ENCODE measurements at regions not wholly inside any gene's neighbourhood (a gene's known extent, or its start where the extent isn't known, plus 50 kb on each side); places are given as distances from the start of the nearest gene placed in this dataset.

DNA sequence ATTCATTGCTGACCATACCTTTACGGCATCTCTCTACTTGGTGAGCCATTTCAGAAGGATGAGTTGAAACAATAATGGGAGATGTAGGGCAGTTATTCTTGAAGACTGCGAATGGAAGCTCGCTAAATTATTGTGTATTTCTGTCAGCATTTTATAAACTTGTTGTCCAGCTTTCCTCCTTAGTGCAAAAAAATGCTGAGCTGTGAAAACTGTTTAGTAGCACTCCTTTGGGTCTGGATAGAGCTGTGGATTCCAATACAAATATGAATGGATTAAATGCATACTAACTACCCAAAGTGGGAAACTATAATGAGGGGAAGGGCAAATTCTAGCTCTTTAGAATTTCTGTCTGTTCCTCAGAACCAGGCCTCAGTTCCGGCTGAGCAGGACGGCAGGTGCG is 461.6 kb downstream of the TXNL1 start:
- POLR2A ChIA-PET = no interaction called here
- in situ Hi-C loops (cut with HindIII; ENCODE audit: low pct_unique_long_range_greater_than_20kb, low sequenced_read_pairs) = no loop called here
- intact Hi-C loops (cut with micrococcal nuclease; ENCODE audit: unreplicated experiment) = no loop called here
- no peak overlapping the region for H3K4me3 ChIP-seq (ENCODE audit: low read depth in 2 of 2, low read length in 2 of 2)
- H3K36me3 ChIP-seq (ENCODE audit: control insufficient read depth, insufficient read depth, low read length) = no peaks in the 10 kb centered on the region
- ATAC-seq (no peak), DNase-seq (ENCODE audit: low read depth, low spot score) (no peak)
- no TSS peak for BruUV-seq (replicated peaks)
- CTCF ChIA-PET = no interaction called here
- H3K9me3 ChIP-seq (ENCODE audit: control insufficient read depth, insufficient read depth, low read depth, low read length) = no peaks in the 10 kb centered on the region
- no peaks in the 10 kb centered on the region for H3K4me1 ChIP-seq (ENCODE audit: control insufficient read depth, insufficient read depth, low read length)
- TF ChIP-seq TCF7L2 (IDR thresholded peaks at IDR 0.05; ENCODE audit: low read depth, low read length) (no peak), SIN3A (IDR thresholded peaks at IDR 0.05; ENCODE audit: borderline replicate concordance, insufficient read depth, low read depth, low read length) (no peak), CTCF (IDR thresholded peaks at IDR 0.05) (no peak), POLR2AphosphoS5 (IDR thresholded peaks at IDR 0.05; ENCODE audit: low read depth, low read length) (no peak)
- TF ChIP-seq, protein P1, sequence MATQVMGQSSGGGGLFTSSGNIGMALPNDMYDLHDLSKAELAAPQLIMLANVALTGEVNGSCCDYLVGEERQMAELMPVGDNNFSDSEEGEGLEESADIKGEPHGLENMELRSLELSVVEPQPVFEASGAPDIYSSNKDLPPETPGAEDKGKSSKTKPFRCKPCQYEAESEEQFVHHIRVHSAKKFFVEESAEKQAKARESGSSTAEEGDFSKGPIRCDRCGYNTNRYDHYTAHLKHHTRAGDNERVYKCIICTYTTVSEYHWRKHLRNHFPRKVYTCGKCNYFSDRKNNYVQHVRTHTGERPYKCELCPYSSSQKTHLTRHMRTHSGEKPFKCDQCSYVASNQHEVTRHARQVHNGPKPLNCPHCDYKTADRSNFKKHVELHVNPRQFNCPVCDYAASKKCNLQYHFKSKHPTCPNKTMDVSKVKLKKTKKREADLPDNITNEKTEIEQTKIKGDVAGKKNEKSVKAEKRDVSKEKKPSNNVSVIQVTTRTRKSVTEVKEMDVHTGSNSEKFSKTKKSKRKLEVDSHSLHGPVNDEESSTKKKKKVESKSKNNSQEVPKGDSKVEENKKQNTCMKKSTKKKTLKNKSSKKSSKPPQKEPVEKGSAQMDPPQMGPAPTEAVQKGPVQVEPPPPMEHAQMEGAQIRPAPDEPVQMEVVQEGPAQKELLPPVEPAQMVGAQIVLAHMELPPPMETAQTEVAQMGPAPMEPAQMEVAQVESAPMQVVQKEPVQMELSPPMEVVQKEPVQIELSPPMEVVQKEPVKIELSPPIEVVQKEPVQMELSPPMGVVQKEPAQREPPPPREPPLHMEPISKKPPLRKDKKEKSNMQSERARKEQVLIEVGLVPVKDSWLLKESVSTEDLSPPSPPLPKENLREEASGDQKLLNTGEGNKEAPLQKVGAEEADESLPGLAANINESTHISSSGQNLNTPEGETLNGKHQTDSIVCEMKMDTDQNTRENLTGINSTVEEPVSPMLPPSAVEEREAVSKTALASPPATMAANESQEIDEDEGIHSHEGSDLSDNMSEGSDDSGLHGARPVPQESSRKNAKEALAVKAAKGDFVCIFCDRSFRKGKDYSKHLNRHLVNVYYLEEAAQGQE (IDR thresholded peaks at IDR 0.05; ENCODE audit: insufficient read depth in 1 of 2, low read depth in 2 of 2, low read length in 1 of 2) = no peak
- no peaks in the 10 kb centered on the region for H3K27me3 ChIP-seq (ENCODE audit: control insufficient read depth, insufficient read depth, low read length)
- no peak overlapping the region for H3K27ac ChIP-seq (ENCODE audit: low read length)

- H3K4me3 ChIP-seq (ENCODE audit: low read depth in 2 of 2, low read length in 2 of 2) = no peak overlapping the region
- in situ Hi-C loops (cut with HindIII; ENCODE audit: low pct_unique_long_range_greater_than_20kb, low sequenced_read_pairs) = no loop called here
- H3K9me3 ChIP-seq (ENCODE audit: control insufficient read depth, insufficient read depth, low read depth, low read length) = no peaks in the 10 kb centered on the region
- ATAC-seq (no peak), DNase-seq (ENCODE audit: low read depth, low spot score) (no peak)
- POLR2A ChIA-PET = no interaction called here
- CTCF ChIA-PET = no interaction called here
- no peaks in the 10 kb centered on the region for H3K27me3 ChIP-seq (ENCODE audit: control insufficient read depth, insufficient read depth, low read length)
- no TSS peak for BruUV-seq (replicated peaks)
- no peak overlapping the region for H3K27ac ChIP-seq (ENCODE audit: low read length)
- no peaks in the 10 kb centered on the region for H3K4me1 ChIP-seq (ENCODE audit: control insufficient read depth, insufficient read depth, low read length)
- intact Hi-C loops (cut with micrococcal nuclease; ENCODE audit: unreplicated experiment) = no loop called here
- H3K36me3 ChIP-seq (ENCODE audit: control insufficient read depth, insufficient read depth, low read length) = no peaks in the 10 kb centered on the region
- no peak for TF ChIP-seq TCF7L2 (IDR thresholded peaks at IDR 0.05; ENCODE audit: low read depth, low read length)
Observed at GRCh38 chr18:56175330-56176001, 462.9 kb downstream of the TXNL1 start.

DNA sequence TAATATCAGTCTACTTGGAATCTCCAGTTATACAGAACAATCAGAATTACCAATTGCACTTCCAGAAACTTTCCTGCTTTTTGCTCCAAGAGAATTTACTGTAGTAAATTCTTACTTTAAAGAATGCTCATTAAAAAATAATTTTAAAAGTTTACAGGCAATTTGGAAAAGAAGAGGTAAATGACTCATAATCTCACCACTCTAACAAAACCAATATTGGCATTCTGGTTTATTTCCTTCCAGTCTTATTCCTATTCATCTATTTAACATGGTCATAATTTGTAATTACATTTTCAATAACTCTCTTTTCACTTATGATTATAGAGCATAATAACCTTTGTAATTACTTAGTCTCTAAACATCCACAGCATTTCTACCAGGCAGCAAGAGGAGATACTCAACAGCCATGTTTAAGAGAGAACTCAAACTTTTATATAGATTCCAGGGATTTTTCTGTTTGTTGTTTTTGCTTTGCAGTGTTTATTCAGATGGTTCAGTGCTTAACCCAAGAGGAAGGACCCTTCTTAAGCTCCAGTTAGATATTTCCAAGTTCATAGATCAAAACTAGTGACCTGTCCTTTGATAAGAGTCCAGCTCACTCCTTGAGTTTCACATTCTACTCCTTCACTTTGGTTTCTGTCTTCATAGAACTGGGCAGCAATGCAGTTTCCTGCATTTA is 464.7 kb downstream of the TXNL1 start:
- ChIA-PET POLR2A (no interaction called here), CTCF (no interaction called here)
- no peaks in the 10 kb centered on the region for H3K36me3 ChIP-seq (ENCODE audit: control insufficient read depth, insufficient read depth, low read length)
- H3K4me3 ChIP-seq (ENCODE audit: low read depth in 2 of 2, low read length in 2 of 2) = no peak overlapping the region
- DNase-seq (ENCODE audit: low read depth, low spot score) (no peak), ATAC-seq (no peak)
- no peaks in the 10 kb centered on the region for H3K9me3 ChIP-seq (ENCODE audit: control insufficient read depth, insufficient read depth, low read depth, low read length)
- in situ Hi-C loops (cut with HindIII; ENCODE audit: low pct_unique_long_range_greater_than_20kb, low sequenced_read_pairs) = no loop called here
- no peak for TF ChIP-seq TCF7L2 (IDR thresholded peaks at IDR 0.05; ENCODE audit: low read depth, low read length)
- TF ChIP-seq POLR2AphosphoS5 (IDR thresholded peaks at IDR 0.05; ENCODE audit: low read depth, low read length) = no peak
- no peak for TF ChIP-seq CTCF (IDR thresholded peaks at IDR 0.05)
- no peak for TF ChIP-seq SIN3A (IDR thresholded peaks at IDR 0.05; ENCODE audit: borderline replicate concordance, insufficient read depth, low read depth, low read length)
- TF ChIP-seq, protein P1 (IDR thresholded peaks at IDR 0.05; ENCODE audit: insufficient read depth in 1 of 2, low read depth in 2 of 2, low read length in 1 of 2) = no peak
- intact Hi-C loops (cut with micrococcal nuclease; ENCODE audit: unreplicated experiment) = no loop called here
- no peaks in the 10 kb centered on the region for H3K27me3 ChIP-seq (ENCODE audit: control insufficient read depth, insufficient read depth, low read length)
- no TSS peak for BruUV-seq (replicated peaks)
- no peaks in the 10 kb centered on the region for H3K4me1 ChIP-seq (ENCODE audit: control insufficient read depth, insufficient read depth, low read length)
- no peak overlapping the region for H3K27ac ChIP-seq (ENCODE audit: low read length)

Data from Panc1 (cell line).